K562 (cell line): ENCODE measurements at regions not wholly inside any gene's neighbourhood (a gene's known extent, or its start where the extent isn't known, plus 50 kb on each side); places are given as distances from the start of the nearest gene placed in this dataset.

Experiments used
- ATAC-seq: fragments of 200-7000 bp; cut with Tn5 transposase; 3 replicates; pipeline ENCODE4 v1.9.1; 2020; ENCODE audit warnings: moderate library complexity
- BruUV-seq: library from RNA; stranded (reverse); fragments of 400-500 nt; replicated peaks from 2 replicates; lab custom pipeline; 2021; lab: Mats Ljungman, UMichigan
- CTCF ChIA-PET: fragments of 300-600 bp; formaldehyde crosslinking; extraction: SDS; loops from one replicate; lab custom pipeline; 2021; ENCODE audit warnings: low intra/inter-chr PET ratio; lab: Yijun Ruan, JAX
- POLR2A ChIA-PET: fragments of 300-600, 350-650 bp; sonication (Branson Sonifier 250); formaldehyde crosslinking; extraction: SDS; loops from one replicate; lab custom pipeline; 2021; ENCODE audit warnings: antibody characterized with exemption, inconsistent platforms; lab: Yijun Ruan, JAX
- DNase-seq, 4 experiments: peaks; one replicate each; pipeline versions ENCODE4 v3.0.0 to v3.0.0-alpha.2; 2011 to 2018; ENCODE audit warnings: low spot score in 3 of 4, mixed read lengths in 3 of 4; ENCODE audit errors: extremely low read depth in 1 of 4
- FAIRE-seq: peaks from 2 replicates; lab custom pipeline; 2011; peaks lifted over from hg19 to GRCh38; lab: Jason Lieb, UNC
- H2AFZ ChIP-seq: 2 replicates; pipeline ENCODE4 v1.6.0; 2011; ENCODE audit warnings: low read depth, low read length, control low read depth, inconsistent platforms
- H3K27ac ChIP-seq: fragments of 200-600 bp; 3 replicates; pipeline ENCODE4 v1.8.0; 2011; ENCODE audit warnings: low read depth, mild to moderate bottlenecking, control low read depth, inconsistent platforms, low read length, moderate library complexity, mixed read lengths; ENCODE audit errors: extremely low read depth
- H3K27me3 ChIP-seq, 2 experiments: fragments of 300-600 bp in 1 of 2; 2 replicates in 1 of 2; 3 replicates in 1 of 2; pipeline versions ENCODE4 v1.6.0 to v1.8.0; 2011; ENCODE audit warnings: inconsistent platforms in 2 of 2, low read length in 2 of 2, mild to moderate bottlenecking in 1 of 2, mixed read lengths in 1 of 2, moderate library complexity in 1 of 2; ENCODE audit not compliant: control insufficient read depth in 2 of 2, insufficient read depth in 2 of 2
- H3K36me3 ChIP-seq: fragments of 300-600 bp; 3 replicates; pipeline ENCODE4 v1.8.0; 2011; ENCODE audit warnings: mild to moderate bottlenecking, low read length, inconsistent platforms; ENCODE audit not compliant: control insufficient read depth, insufficient read depth
- H3K4me1 ChIP-seq, 2 experiments: fragments of 200-600 bp in 1 of 2; replicated peaks in 1 of 2; 2 replicates in 1 of 2; 3 replicates in 1 of 2; pipeline versions ENCODE4 v1.5.1 to v1.8.0; 2011; ENCODE audit warnings: inconsistent platforms in 2 of 2, low read length in 2 of 2, mild to moderate bottlenecking in 1 of 2, mixed read lengths in 1 of 2, moderate library complexity in 1 of 2; ENCODE audit not compliant: control insufficient read depth in 2 of 2, insufficient read depth in 2 of 2
- H3K4me2 ChIP-seq: 2 replicates; pipeline ENCODE4 v1.6.1; 2011; ENCODE audit warnings: low read length, control low read depth, inconsistent platforms, mixed read lengths; ENCODE audit not compliant: insufficient read depth
- H3K4me3 ChIP-seq: fragments of 200-600 bp; sonication (generic), shearing (Covaris generic); 2 replicates; pipeline ENCODE4 v1.5.1; 2016; ENCODE audit warnings: control low read depth, inconsistent platforms
- H3K79me2 ChIP-seq: fragments of 200-600 bp; 3 replicates; pipeline ENCODE4 v1.8.0; 2011; ENCODE audit warnings: low read length, inconsistent platforms; ENCODE audit not compliant: control insufficient read depth, insufficient read depth
- H3K9ac ChIP-seq, 2 experiments: 2 replicates each; pipeline versions ENCODE4 v1.6.0 to v1.6.1; 2011; ENCODE audit warnings: low read depth in 2 of 2, low read length in 2 of 2, control low read depth in 1 of 2, inconsistent platforms in 1 of 2, mild to moderate bottlenecking in 1 of 2, mixed read lengths in 1 of 2; ENCODE audit not compliant: insufficient read depth in 1 of 2
- H3K9me1 ChIP-seq: one replicate; pipeline ENCODE4 v1.6.0; 2011; ENCODE audit warnings: inconsistent platforms, mild to moderate bottlenecking, low read length, moderate library complexity; ENCODE audit not compliant: control insufficient read depth, insufficient read depth
- H3K9me3 ChIP-seq: replicated peaks from 2 replicates; pipeline ENCODE4 v1.5.1; 2011; ENCODE audit warnings: low read depth, low read length, inconsistent platforms; ENCODE audit not compliant: control insufficient read depth, insufficient read depth
- H4K20me1 ChIP-seq: replicated peaks from 2 replicates; pipeline ENCODE4 v1.6.1; 2011; ENCODE audit warnings: low read length, inconsistent platforms, mixed read lengths; ENCODE audit not compliant: control insufficient read depth, insufficient read depth
- ATF3 ChIP-seq, 2 experiments: fragments of 450-650 bp in 1 of 2; sonication (generic) in 1 of 2; formaldehyde crosslinking in 1 of 2; IDR thresholded peaks in 1 of 2; conservative IDR thresholded peaks in 1 of 2; 2 replicates each; pipeline versions ENCODE4 v1.6.1 to v1.8.1; 2016 to 2023; ENCODE audit warnings: mild to moderate bottlenecking in 2 of 2, moderate library complexity in 2 of 2, inconsistent platforms in 1 of 2, missing genetic modification reagents in 1 of 2
- KAT7 ChIP-seq: sonication (generic); formaldehyde crosslinking; IDR thresholded peaks from 2 replicates; pipeline ENCODE4 v1.8.0; 2022; ENCODE audit warnings: missing genetic modification reagents, mild to moderate bottlenecking, borderline replicate concordance
- MAFG ChIP-seq: fragments of 450-650 bp; conservative IDR thresholded peaks from 2 replicates; pipeline ENCODE4 v1.6.1; 2016; ENCODE audit warnings: missing genetic modification characterization, missing compliant biosample characterization
- TSC22D4 ChIP-seq: fragments of 450-650 bp; IDR thresholded peaks from 2 replicates; pipeline ENCODE4 v1.6.1; 2016; ENCODE audit warnings: missing genetic modification characterization, missing biosample characterization, control low read depth
- WHSC1 ChIP-seq: IDR thresholded peaks from one replicate; pipeline ENCODE4 v1.6.1; 2012; ENCODE audit warnings: low read length, control low read depth, inconsistent platforms
- ZNF282 ChIP-seq: sonication (generic); formaldehyde crosslinking; IDR thresholded peaks from 2 replicates; pipeline ENCODE4 v1.8.1; 2023; ENCODE audit warnings: missing genetic modification reagents
- WGBS: fragments of 100-300 bp; shearing (Covaris generic); methylation state at CpG from one replicate; pipeline ENCODE4 v1.1.6; 2016; ENCODE audit warnings: low coverage, mixed read lengths; ENCODE audit not compliant: insufficient coverage; ENCODE audit errors: missing lambda C conversion rate; 5-methylcytosine and 5-hydroxymethylcytosine counted together
- in situ Hi-C: fragments of 300-500 bp; cut with MboI; formaldehyde crosslinking; loops from 4 replicates; pipeline ENCODE4 v1.15.0; 2018; ENCODE audit warnings: inconsistent platforms, mixed read lengths
- intact Hi-C: fragments of 100-400 bp; cut with micrococcal nuclease; formaldehyde crosslinking; loops from 2 replicates; pipeline ENCODE4 v1.14.2; 2022
- TF ChIP-seq, protein P1 (sequence below): sonication (generic); formaldehyde crosslinking; IDR thresholded peaks from 2 replicates; pipeline ENCODE4 v1.8.1; 2023; ENCODE audit warnings: missing genetic modification reagents, mild to moderate bottlenecking, borderline replicate concordance
- TF ChIP-seq, protein P2 (sequence below): fragments of 450-650 bp; IDR thresholded peaks from 2 replicates; pipeline ENCODE4 v1.6.1; 2017; ENCODE audit warnings: antibody characterized with exemption

DNA sequence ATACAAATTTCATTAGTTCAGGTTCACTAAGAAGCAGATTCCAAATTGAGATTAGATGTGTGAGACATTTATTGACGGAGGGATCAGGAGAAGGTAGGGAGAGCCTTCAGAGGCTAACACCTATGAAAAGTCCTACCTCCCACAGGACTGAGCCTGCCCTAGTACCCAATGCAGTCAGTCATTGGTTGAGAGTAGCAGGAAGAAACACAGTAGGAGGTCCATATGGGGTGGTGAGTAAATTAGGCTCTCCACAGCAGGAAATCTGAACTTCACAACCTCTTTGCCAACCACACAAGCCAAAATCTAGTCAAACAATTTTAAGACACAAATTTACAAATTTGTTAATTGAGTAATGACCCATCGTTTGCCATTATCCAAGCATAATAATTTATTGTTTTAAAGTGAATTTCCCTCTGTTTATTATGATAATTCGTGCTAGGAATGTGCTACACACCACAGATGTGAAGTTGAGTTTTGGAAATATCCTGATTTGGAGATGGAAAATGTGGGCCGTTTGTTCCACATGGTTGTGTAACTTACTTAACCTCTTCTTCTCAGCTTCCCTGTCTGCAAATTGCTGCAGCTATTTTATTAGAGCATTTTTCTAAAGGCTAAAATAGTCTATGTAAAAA, 542.1 kb downstream of the ETS1 start:
- Histone ChIP-seq H3K4me1 (no peaks in the 10 kb centered on the region), H2AFZ (no peak overlapping the region), H3K79me2 (no peaks in the 10 kb centered on the region), H3K36me3 (no peaks in the 10 kb centered on the region), H3K27me3 (no peaks in the 10 kb centered on the region), H3K27ac (no peak overlapping the region), H3K9ac (no peak overlapping the region), H4K20me1 (no peaks in the 10 kb centered on the region), H3K9me3 (no peaks in the 10 kb centered on the region; the same call in 1 of the 2 replicates), H3K4me3 (no peak overlapping the region), H3K9me1 (no peaks in the 10 kb centered on the region), H3K4me2 (no peak overlapping the region)
- ATAC-seq (no peak), DNase-seq (no peak), FAIRE-seq (no peak)
- intact Hi-C loops, result no loop called here
- POLR2A ChIA-PET, result no interaction called here
- in situ Hi-C loops, result loop anchor here (25.0 kb wide), 2 partner anchors 592 to 792 kb away; no protein-coding TSS in a partner anchor
- TF ChIP-seq TSC22D4 (tag) (no peak), WHSC1 (no peak), ATF3 (IDR thresholded peaks at IDR 0.05) (no peak), ATF3 (CRISPR knock-in tag; conservative IDR thresholded peaks at IDR 0.05) (no peak), KAT7 (CRISPR knock-in tag) (no peak), MAFG (tag) (no peak), ZNF282 (CRISPR knock-in tag) (no peak)
- TF ChIP-seq, protein P1, sequence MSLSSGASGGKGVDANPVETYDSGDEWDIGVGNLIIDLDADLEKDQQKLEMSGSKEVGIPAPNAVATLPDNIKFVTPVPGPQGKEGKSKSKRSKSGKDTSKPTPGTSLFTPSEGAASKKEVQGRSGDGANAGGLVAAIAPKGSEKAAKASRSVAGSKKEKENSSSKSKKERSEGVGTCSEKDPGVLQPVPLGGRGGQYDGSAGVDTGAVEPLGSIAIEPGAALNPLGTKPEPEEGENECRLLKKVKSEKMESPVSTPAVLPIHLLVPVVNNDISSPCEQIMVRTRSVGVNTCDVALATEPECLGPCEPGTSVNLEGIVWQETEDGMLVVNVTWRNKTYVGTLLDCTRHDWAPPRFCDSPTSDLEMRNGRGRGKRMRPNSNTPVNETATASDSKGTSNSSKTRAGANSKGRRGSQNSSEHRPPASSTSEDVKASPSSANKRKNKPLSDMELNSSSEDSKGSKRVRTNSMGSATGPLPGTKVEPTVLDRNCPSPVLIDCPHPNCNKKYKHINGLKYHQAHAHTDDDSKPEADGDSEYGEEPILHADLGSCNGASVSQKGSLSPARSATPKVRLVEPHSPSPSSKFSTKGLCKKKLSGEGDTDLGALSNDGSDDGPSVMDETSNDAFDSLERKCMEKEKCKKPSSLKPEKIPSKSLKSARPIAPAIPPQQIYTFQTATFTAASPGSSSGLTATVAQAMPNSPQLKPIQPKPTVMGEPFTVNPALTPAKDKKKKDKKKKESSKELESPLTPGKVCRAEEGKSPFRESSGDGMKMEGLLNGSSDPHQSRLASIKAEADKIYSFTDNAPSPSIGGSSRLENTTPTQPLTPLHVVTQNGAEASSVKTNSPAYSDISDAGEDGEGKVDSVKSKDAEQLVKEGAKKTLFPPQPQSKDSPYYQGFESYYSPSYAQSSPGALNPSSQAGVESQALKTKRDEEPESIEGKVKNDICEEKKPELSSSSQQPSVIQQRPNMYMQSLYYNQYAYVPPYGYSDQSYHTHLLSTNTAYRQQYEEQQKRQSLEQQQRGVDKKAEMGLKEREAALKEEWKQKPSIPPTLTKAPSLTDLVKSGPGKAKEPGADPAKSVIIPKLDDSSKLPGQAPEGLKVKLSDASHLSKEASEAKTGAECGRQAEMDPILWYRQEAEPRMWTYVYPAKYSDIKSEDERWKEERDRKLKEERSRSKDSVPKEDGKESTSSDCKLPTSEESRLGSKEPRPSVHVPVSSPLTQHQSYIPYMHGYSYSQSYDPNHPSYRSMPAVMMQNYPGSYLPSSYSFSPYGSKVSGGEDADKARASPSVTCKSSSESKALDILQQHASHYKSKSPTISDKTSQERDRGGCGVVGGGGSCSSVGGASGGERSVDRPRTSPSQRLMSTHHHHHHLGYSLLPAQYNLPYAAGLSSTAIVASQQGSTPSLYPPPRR, result no peak
- TF ChIP-seq, protein P2, sequence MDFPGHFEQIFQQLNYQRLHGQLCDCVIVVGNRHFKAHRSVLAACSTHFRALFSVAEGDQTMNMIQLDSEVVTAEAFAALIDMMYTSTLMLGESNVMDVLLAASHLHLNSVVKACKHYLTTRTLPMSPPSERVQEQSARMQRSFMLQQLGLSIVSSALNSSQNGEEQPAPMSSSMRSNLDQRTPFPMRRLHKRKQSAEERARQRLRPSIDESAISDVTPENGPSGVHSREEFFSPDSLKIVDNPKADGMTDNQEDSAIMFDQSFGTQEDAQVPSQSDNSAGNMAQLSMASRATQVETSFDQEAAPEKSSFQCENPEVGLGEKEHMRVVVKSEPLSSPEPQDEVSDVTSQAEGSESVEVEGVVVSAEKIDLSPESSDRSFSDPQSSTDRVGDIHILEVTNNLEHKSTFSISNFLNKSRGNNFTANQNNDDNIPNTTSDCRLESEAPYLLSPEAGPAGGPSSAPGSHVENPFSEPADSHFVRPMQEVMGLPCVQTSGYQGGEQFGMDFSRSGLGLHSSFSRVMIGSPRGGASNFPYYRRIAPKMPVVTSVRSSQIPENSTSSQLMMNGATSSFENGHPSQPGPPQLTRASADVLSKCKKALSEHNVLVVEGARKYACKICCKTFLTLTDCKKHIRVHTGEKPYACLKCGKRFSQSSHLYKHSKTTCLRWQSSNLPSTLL, result no peak
- CTCF ChIA-PET, result no interaction called here
- WGBS, result 2% methylated on average over 4 of the region's 4 CpGs
- BruUV-seq, result no TSS peak
